SK-N-MC (cell line): ENCODE measurements at regions not wholly inside any gene's neighbourhood (a gene's known extent, or its start where the extent isn't known, plus 50 kb on each side); places are given as distances from the start of the nearest gene placed in this dataset.

Experiments used
- DNase-seq: peaks from one replicate; pipeline ENCODE4 v3.0.0-alpha.2; 2011; ENCODE audit warnings: low read depth, low spot score
- H3K27ac ChIP-seq: fragments of 200-600 bp; sonication (generic); 2 replicates; pipeline ENCODE4 v1.5.1; 2016; ENCODE audit warnings: mixed run types
- H3K36me3 ChIP-seq: fragments of 200-600 bp; sonication (generic); 2 replicates; pipeline ENCODE4 v1.6.1; 2017; ENCODE audit warnings: antibody characterized with exemption, low read length, mixed read lengths; ENCODE audit not compliant: insufficient read depth
- H3K4me3 ChIP-seq: fragments of 200-600 bp; sonication (generic); 2 replicates; pipeline ENCODE4 v1.5.1; 2016
- H3K9ac ChIP-seq: fragments of 200-600 bp; sonication (generic); 2 replicates; pipeline ENCODE4 v1.8.0; 2017; ENCODE audit warnings: mixed run types, mixed read lengths; ENCODE audit not compliant: insufficient read length
- H3K9me3 ChIP-seq: fragments of 200-600 bp; sonication (generic); 2 replicates; pipeline ENCODE4 v1.6.1; 2017; ENCODE audit warnings: low read depth, mild to moderate bottlenecking, antibody characterized with exemption, low read length, moderate library complexity, mixed read lengths
- EZH2 ChIP-seq: fragments of 200-600 bp; sonication (generic); IDR thresholded peaks from one replicate; pipeline ENCODE4 v1.6.1; 2017; ENCODE audit warnings: antibody characterized with exemption
- FOXP2 ChIP-seq: optimal IDR thresholded peaks from 2 replicates; pipeline ENCODE3; 2011; ENCODE audit warnings: mild to moderate bottlenecking, moderate library complexity; ENCODE audit not compliant: insufficient read depth; ENCODE audit errors: extremely low read length, control extremely low read depth
- POLR2AphosphoS5 ChIP-seq: IDR thresholded peaks from 2 replicates; pipeline ENCODE4 v1.6.1; 2012; ENCODE audit warnings: mild to moderate bottlenecking, low read depth, low read length, borderline replicate concordance

DNA sequence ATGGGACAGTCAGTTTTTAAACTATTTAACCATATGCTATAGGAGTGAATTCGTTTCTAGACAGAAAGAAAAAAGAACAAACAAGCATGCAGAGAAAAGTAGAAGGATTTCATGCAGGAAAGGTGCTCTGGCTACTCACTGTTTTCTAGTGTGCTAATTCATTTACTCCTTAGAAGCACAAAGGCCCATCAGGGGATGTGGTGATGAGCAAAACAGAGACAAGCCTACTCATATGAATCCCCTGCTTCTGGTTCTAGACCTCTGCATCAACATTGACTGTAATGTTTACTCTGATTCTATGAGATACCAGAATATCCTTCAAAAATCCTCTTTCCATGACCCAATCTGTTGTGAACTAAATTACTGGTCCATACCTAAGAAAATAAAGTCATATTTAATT lies 801.9 kb downstream of the PLOD2 start:
- Histone ChIP-seq H3K4me3 (no peak overlapping the region), H3K9me3 (peaks cover 8% of the 10 kb centered on the region; the same call in 1 of the 2 replicates), H3K36me3 (no peaks in the 10 kb centered on the region), H3K27ac (no peak overlapping the region), H3K9ac (no peak overlapping the region)
- TF ChIP-seq FOXP2 (no peak), EZH2 (no peak), POLR2AphosphoS5 (no peak)
- no peak for DNase-seq

DNA sequence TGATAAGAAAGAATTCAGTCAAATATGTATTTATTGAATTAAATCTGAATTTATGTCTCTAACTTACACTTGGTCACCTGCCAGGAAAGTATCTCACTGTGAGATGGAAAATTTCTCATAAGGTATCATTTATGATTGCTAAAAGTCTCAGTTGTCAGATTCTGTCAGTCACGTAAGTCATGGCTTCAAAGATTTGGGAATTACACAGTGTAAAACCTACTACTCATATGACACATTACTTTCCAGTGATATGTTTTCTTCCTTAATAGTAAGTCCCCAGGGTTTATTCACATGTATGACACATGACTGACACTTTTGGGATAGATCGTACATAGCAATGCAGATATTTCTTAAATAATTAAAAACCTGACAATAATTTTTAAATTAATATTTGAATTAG lies 792.2 kb downstream of the PLOD2 start:
- no peak overlapping the region for H3K4me3 ChIP-seq
- no peaks in the 10 kb centered on the region for H3K36me3 ChIP-seq
- TF ChIP-seq POLR2AphosphoS5: no peak
- TF ChIP-seq EZH2: no peak
- no peak for TF ChIP-seq FOXP2
- H3K9me3 ChIP-seq: no peaks in the 10 kb centered on the region
- H3K27ac ChIP-seq: no peak overlapping the region
- no peak for DNase-seq
- no peak overlapping the region for H3K9ac ChIP-seq

DNA sequence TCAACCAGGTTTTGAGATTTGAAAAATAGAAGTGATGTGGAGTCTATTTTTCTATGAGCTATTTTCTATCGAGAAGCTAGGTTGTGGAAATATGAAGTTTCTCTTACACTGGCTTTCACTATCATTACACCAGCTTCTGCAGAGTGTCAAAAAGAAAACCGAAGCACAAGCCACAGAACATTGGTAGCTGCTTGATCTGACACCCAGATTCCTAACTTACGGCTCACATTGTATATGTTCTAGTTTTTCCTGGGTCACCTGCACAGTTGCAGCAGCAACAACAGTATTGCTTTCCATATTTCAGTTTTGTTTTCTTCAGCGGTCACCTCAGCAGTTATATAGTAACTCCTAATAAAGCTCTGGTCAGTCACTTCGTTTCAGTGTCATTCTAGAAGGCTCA lies 790.1 kb downstream of the PLOD2 start:
- no peak overlapping the region for H3K4me3 ChIP-seq
- TF ChIP-seq FOXP2 (no peak), POLR2AphosphoS5 (no peak), EZH2 (no peak)
- no peak overlapping the region for H3K9ac ChIP-seq
- H3K9me3 ChIP-seq: no peaks in the 10 kb centered on the region
- no peaks in the 10 kb centered on the region for H3K36me3 ChIP-seq
- no peak overlapping the region for H3K27ac ChIP-seq
- DNase-seq: no peak

DNA sequence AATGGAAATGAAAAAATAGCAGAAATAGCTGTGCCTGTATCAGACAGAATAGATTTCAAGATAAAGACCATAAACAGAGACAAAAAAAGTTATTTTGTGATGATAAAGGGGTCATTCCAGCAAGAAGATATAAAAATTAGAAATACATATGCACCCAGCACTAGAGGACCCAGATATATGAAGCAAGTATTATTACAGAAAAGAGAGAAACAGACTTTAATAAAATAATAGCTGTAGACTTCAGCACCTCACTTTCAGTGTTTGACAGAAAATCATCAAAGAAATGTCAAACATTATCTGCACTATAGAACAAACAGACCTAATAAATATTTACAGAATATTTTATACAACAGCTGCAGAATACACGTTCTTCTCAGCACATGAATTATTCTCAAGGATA lies 783.7 kb downstream of the PLOD2 start:
- H3K9ac ChIP-seq: no peak overlapping the region
- TF ChIP-seq POLR2AphosphoS5: no peak
- TF ChIP-seq FOXP2: no peak
- no peak for TF ChIP-seq EZH2

DNA sequence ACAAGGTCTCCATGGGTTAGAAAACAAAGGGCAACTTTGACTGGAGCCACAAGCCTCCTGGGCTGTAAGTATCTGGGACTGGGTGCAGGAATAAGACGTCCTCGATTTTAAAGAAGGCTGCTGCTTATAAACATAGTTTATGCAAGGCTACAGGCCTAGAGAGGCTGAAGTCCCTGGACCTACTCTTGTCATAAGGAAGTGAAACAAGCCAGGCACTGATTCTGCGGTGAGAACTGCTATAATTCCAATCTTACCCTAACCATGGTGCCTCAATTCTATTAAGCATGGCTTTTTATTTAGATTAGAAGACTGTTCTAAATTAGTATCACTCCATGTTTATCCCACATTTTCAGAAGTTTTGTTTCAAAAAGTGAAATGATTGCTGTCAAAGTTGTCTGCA lies 777.6 kb downstream of the PLOD2 start:
- Histone ChIP-seq H3K27ac (no peak overlapping the region), H3K36me3 (no peaks in the 10 kb centered on the region), H3K9ac (no peak overlapping the region), H3K4me3 (no peak overlapping the region), H3K9me3 (peaks cover 3% of the 10 kb centered on the region; the same call in 1 of the 2 replicates)
- no peak for DNase-seq
- TF ChIP-seq FOXP2: no peak
- no peak for TF ChIP-seq POLR2AphosphoS5
- TF ChIP-seq EZH2: no peak

More for the DNA sequence above, 783.7 kb downstream of the PLOD2 start:
- H3K9me3 ChIP-seq: no peaks in the 10 kb centered on the region
- H3K27ac ChIP-seq: no peak overlapping the region
- no peak overlapping the region for H3K4me3 ChIP-seq
- DNase-seq: no peak
- H3K36me3 ChIP-seq: no peaks in the 10 kb centered on the region

DNA sequence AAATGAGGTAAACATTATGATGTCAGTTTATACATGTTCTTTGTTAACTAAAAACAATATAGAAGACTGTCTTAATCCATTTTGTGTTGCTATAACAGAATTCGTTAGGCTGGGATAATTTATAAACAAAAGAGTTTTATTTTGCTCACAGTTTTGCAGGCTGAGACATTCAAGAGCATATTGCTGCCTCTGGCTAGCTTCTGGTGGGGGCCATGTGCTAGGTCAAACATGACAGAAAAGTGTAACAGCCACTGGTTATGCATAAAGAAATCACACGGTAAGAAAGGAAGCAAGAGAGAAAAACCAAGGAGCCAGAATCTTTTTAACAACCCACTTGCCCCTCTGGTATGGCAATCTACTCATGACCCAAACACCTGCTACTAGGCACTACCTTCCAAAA lies 776.7 kb downstream of the PLOD2 start:
- H3K4me3 ChIP-seq: no peak overlapping the region
- peaks cover 3% of the 10 kb centered on the region; the same call in 1 of the 2 replicates for H3K9me3 ChIP-seq
- H3K9ac ChIP-seq: no peak overlapping the region
- no peak for DNase-seq
- no peak overlapping the region for H3K27ac ChIP-seq
- H3K36me3 ChIP-seq: no peaks in the 10 kb centered on the region
- no peak for TF ChIP-seq POLR2AphosphoS5
- TF ChIP-seq FOXP2: no peak

DNA sequence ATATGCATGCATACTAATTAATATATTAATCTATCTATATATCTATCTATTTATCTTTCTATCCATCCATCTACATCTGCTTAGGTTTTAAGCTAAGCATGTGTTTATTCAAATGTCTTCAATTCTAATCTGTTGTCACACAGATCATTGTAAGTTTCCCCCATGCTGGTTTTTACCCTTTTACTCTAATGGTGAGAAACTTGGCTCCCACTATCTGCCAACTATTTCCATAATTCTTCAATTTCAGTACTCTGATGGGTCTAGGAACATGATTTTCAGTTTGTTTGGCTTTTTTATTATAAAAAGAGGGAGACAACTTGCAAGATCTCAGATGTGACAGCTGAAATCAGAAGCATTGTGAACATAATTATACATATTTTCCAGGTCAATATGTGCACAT lies 773.8 kb downstream of the PLOD2 start:
- H3K9ac ChIP-seq: no peak overlapping the region
- no peak overlapping the region for H3K27ac ChIP-seq
- no peaks in the 10 kb centered on the region for H3K36me3 ChIP-seq
- TF ChIP-seq FOXP2: no peak
- H3K9me3 ChIP-seq: peaks cover 3% of the 10 kb centered on the region; the same call in 1 of the 2 replicates
- no peak overlapping the region for H3K4me3 ChIP-seq
- no peak for DNase-seq

DNA sequence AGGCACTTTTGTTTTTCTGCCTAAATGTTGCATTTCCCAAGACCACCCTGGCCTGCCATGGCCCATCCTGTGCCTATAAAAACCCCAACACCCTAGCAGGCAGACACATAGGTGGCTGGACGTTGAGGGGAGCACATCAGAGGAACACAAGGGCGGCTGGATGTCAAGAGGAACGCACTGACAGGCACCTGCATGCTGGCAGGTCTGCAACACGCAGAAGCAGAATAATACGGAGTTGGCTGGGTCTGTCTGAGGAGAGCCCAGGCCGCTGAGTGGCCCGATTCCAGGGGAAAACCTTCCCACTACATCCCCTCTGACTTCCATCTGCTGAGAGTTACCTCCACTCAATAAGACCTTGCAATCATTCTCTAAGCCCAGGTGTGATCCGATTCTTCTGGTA lies 765.6 kb downstream of the PLOD2 start:
- DNase-seq: no peak
- no peak for TF ChIP-seq POLR2AphosphoS5
- TF ChIP-seq EZH2: no peak
- no peak for TF ChIP-seq FOXP2
- Histone ChIP-seq H3K27ac (no peak overlapping the region), H3K36me3 (no peaks in the 10 kb centered on the region), H3K9ac (no peak overlapping the region), H3K4me3 (no peak overlapping the region), H3K9me3 (no peaks in the 10 kb centered on the region; the same call in 1 of the 2 replicates)

DNA sequence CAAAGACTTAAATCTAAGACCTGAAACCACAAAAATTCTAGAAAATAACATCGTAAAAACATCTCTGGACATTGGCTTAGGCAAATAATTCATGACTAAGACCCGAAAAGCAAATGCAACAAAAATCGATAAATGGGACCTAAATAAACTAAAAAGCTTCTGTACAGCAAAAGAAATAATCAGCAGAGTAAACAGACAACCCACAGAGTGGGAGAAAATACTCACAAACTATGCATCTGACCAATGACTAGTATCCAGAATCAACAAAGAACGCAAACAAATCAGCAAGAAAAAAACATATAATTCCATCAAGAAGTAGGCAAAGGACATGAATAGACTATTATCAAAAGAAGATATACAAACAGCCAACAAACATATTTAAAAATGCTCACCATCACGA lies 749.4 kb downstream of the PLOD2 start:
- no peaks in the 10 kb centered on the region for H3K36me3 ChIP-seq
- DNase-seq: no peak
- H3K4me3 ChIP-seq: no peak overlapping the region
- no peak overlapping the region for H3K27ac ChIP-seq
- H3K9ac ChIP-seq: no peak overlapping the region
- TF ChIP-seq FOXP2 (no peak), POLR2AphosphoS5 (no peak), EZH2 (no peak)
- H3K9me3 ChIP-seq: no peaks in the 10 kb centered on the region
